ENCODE measurements at regions not wholly inside any gene's neighbourhood (a gene's known extent, or its start where the extent isn't known, plus 50 kb on each side); places are given as distances from the start of the nearest gene placed in this dataset.
"Not testable (repeated sequence)": the region's sequence is repeated elsewhere in the genome, so short reads cannot be mapped to it uniquely, and the experiment has no call there.

- DNase-seq (ENCODE audit: low read depth); H3K4me3 ChIP-seq (ENCODE audit: low read depth, low read length): not testable (repeated sequence)
Measured at GRCh38 chr22:22296047-22296446, 51.5 kb downstream of the VPREB1 start.

GRCh38 chr22:22297159-22297793 is 52.7 kb downstream of the VPREB1 start:
- H3K4me3 ChIP-seq (ENCODE audit: low read depth, low read length): peak overlapping the region; percentile 67
- DNase-seq (ENCODE audit: low read depth): not testable (repeated sequence)

GRCh38 chr22:22297794-22298653 is 53.4 kb downstream of the VPREB1 start:
- TF ChIP-seq CTCF (conservative IDR thresholded peaks at IDR 0.05; ENCODE audit: low read depth, low read length): peak; percentile 32
- not testable (repeated sequence) for DNase-seq (ENCODE audit: low read depth)
- H3K4me3 ChIP-seq (ENCODE audit: low read depth, low read length): peak overlapping the region; percentile 78

GRCh38 chr22:22298654-22299009 is 54.0 kb downstream of the VPREB1 start:
- not testable (repeated sequence) for DNase-seq (ENCODE audit: low read depth)
- peak overlapping the region; percentile 78 for H3K4me3 ChIP-seq (ENCODE audit: low read depth, low read length)

- H3K4me3 ChIP-seq (ENCODE audit: low read depth, low read length); DNase-seq (ENCODE audit: low read depth): not testable (repeated sequence)
Measured at GRCh38 chr22:22300511-22300910, 55.9 kb downstream of the VPREB1 start.

- not testable (repeated sequence) for H3K4me3 ChIP-seq (ENCODE audit: low read depth, low read length); DNase-seq (ENCODE audit: low read depth)
Measured at GRCh38 chr22:22300946-22301345, 56.4 kb downstream of the VPREB1 start.

GRCh38 chr22:22316589-22316988 is 72.0 kb downstream of the VPREB1 start:
- DNase-seq (ENCODE audit: low read depth): no peak
- H3K4me3 ChIP-seq (ENCODE audit: low read depth, low read length): no peak overlapping the region
- TF ChIP-seq CTCF (conservative IDR thresholded peaks at IDR 0.05; ENCODE audit: low read depth, low read length): no peak

GRCh38 chr22:22318723-22319465 is 74.3 kb downstream of the VPREB1 start:
- no peak for TF ChIP-seq CTCF (conservative IDR thresholded peaks at IDR 0.05; ENCODE audit: low read depth, low read length)
- no peak overlapping the region for H3K4me3 ChIP-seq (ENCODE audit: low read depth, low read length)
- DNase-seq (ENCODE audit: low read depth): no peak

GRCh38 chr22:22321743-22322611 is 77.4 kb downstream of the VPREB1 start:
- DNase-seq (ENCODE audit: low read depth): peak; percentile 7
- peak; percentile 82 for TF ChIP-seq CTCF (conservative IDR thresholded peaks at IDR 0.05; ENCODE audit: low read depth, low read length)
- H3K4me3 ChIP-seq (ENCODE audit: low read depth, low read length): not testable (repeated sequence)
